ENCODE measurements at regions not wholly inside any gene's neighbourhood (a gene's known extent, or its start where the extent isn't known, plus 50 kb on each side); places are given as distances from the start of the nearest gene placed in this dataset.

DNA sequence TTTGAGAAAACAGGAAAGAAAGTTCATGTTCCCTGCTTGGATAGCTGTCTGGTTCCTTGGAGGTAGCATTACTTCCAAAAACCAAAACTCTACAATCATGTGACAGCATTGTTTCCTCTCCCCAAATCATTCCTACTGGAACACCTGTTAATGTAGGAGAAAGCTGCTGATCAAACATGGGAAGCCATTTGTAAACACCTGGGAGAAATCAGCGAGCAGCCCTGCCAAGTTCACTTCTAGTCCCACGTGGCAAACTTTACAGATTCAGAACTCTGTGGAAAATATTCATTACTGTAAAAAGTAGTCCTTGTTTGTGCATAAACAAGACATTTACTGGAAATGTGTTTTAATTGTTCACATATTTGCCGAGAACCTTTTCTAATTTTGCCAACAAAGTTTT is 275.5 kb upstream of the AZI2 start:
- TF ChIP-seq, protein P1, sequence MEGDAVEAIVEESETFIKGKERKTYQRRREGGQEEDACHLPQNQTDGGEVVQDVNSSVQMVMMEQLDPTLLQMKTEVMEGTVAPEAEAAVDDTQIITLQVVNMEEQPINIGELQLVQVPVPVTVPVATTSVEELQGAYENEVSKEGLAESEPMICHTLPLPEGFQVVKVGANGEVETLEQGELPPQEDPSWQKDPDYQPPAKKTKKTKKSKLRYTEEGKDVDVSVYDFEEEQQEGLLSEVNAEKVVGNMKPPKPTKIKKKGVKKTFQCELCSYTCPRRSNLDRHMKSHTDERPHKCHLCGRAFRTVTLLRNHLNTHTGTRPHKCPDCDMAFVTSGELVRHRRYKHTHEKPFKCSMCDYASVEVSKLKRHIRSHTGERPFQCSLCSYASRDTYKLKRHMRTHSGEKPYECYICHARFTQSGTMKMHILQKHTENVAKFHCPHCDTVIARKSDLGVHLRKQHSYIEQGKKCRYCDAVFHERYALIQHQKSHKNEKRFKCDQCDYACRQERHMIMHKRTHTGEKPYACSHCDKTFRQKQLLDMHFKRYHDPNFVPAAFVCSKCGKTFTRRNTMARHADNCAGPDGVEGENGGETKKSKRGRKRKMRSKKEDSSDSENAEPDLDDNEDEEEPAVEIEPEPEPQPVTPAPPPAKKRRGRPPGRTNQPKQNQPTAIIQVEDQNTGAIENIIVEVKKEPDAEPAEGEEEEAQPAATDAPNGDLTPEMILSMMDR (conservative IDR thresholded peaks at IDR 0.05 in 1 of 2, IDR thresholded peaks at IDR 0.05 in 1 of 2; ENCODE audit: low read depth in 1 of 2, low read length in 2 of 2): no peak
- TF ChIP-seq EZH2 (IDR thresholded peaks at IDR 0.05; ENCODE audit: low read length, missing control alignments): no peak

Data from fibroblast of lung (primary cell).